ENCODE measurements at regions not wholly inside any gene's neighbourhood (a gene's known extent, or its start where the extent isn't known, plus 50 kb on each side); places are given as distances from the start of the nearest gene placed in this dataset.

GRCh38 chr2:64910972-64911433, 78.2 kb upstream of the SLC1A4 start:
- Histone ChIP-seq H2BK120ac (ENCODE audit: low read depth, low read length, poor library complexity, severe bottlenecking) (no peak overlapping the region), H3K79me2 (ENCODE audit: insufficient read depth, low read length) (no peaks in the 10 kb centered on the region), H4K91ac (ENCODE audit: insufficient read length, low read depth, low read length) (no peak overlapping the region), H3K4me1 (ENCODE audit: insufficient read depth, low read length) (no peaks in the 10 kb centered on the region; the same call in 1 of the 2 replicates), H2BK15ac (ENCODE audit: low read depth, low read length) (no peak overlapping the region), H3K23me2 (ENCODE audit: insufficient read length, low read depth, low read length, poor library complexity, severe bottlenecking) (no peaks in the 10 kb centered on the region), H3K79me1 (ENCODE audit: insufficient read depth, low read depth, low read length, poor library complexity, severe bottlenecking) (no peaks in the 10 kb centered on the region), H4K8ac (replicated peaks; ENCODE audit: insufficient read length, low read depth, low read length) (no peak overlapping the region), H4K20me1 (ENCODE audit: control insufficient read depth, insufficient read depth, insufficient read length) (no peaks in the 10 kb centered on the region), H2AFZ (ENCODE audit: low read length) (no peak overlapping the region), H2AK5ac (ENCODE audit: insufficient read length, low read length) (no peak overlapping the region), H3K4me2 (ENCODE audit: insufficient read depth, insufficient read length, low read length) (no peak overlapping the region), H3K14ac (ENCODE audit: insufficient read depth, low read length) (no peak overlapping the region), H3T11ph (ENCODE audit: low read length) (no peak overlapping the region), H3K4ac (ENCODE audit: low read depth, low read length) (no peak overlapping the region), H3K23ac (ENCODE audit: insufficient read length, low read depth, low read length) (no peak overlapping the region), H3K9ac (ENCODE audit: extremely low read depth, insufficient read length, low read length) (no peak overlapping the region), H2BK20ac (ENCODE audit: low read depth, low read length, poor library complexity, severe bottlenecking) (no peak overlapping the region), H3K27ac (ENCODE audit: insufficient read length, low read depth, low read length) (no peak overlapping the region), H4K5ac (ENCODE audit: insufficient read length, low read depth, low read length) (no peak overlapping the region), H2BK5ac (ENCODE audit: insufficient read length, low read length) (no peak overlapping the region), H3K27me3 (ENCODE audit: insufficient read depth, low read length) (no peaks in the 10 kb centered on the region), H3K18ac (ENCODE audit: insufficient read length, low read depth, low read length) (no peak overlapping the region), H3K9me3 (ENCODE audit: control insufficient read depth, low read depth, low read length) (no peaks in the 10 kb centered on the region), H3K56ac (ENCODE audit: insufficient read length, low read depth, low read length) (no peak overlapping the region), H2BK12ac (ENCODE audit: insufficient read length, low read depth, low read length) (no peak overlapping the region)
- Mint-ChIP-seq H3K9me3 (no peaks in the 10 kb centered on the region), H3K4me1 (peaks cover 20 to 22% of the 10 kb centered on the region in 2 experiments), H3K4me3 (no peak overlapping the region), H3K27ac (no peak overlapping the region), H3K36me3 (ENCODE audit: insufficient read depth in 1 of 3, low read depth in 3 of 3) (no peaks in the 10 kb centered on the region), H3K27me3 (ENCODE audit: low read depth) (peaks cover 3% of the 10 kb centered on the region)
- no peak for DNase-seq
- no CpG with 5 or more reads among the region's 1 CpG for WGBS (ENCODE audit: extremely low coverage, insufficient read length, low lambda C conversion rate)
- no peak for TF ChIP-seq CTCF (conservative IDR thresholded peaks at IDR 0.05)

Data from H9 (cell line).